ENCODE measurements at regions not wholly inside any gene's neighbourhood (a gene's known extent, or its start where the extent isn't known, plus 50 kb on each side); places are given as distances from the start of the nearest gene placed in this dataset.

DNA sequence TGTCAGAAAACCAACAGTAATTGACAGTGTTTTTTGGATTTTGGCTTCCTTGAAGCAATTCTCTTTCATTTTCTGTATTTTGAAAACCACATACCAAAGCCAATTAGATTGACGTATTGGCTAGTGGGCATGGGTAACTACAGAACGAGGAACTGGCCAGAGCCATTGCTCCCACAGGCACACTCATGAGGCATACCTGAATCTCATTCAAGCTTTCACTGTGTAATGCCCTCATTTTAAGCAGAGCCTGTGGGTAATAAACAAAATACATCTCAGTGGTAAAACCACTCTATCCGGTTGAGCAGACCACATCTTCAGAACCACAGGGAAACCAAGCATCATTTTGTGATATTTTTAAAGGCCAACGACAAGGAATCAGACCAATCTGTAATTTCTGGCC lies 394.1 kb downstream of the ZNF608 start:
- no peak for DNase-seq
- ATAC-seq, result no peak
- no peaks in the 10 kb centered on the region for H3K4me1 ChIP-seq
- 84 to 90% methylated on average over 4 of the region's 4 CpGs for WGBS, 2 donors
- TF ChIP-seq, protein P1, sequence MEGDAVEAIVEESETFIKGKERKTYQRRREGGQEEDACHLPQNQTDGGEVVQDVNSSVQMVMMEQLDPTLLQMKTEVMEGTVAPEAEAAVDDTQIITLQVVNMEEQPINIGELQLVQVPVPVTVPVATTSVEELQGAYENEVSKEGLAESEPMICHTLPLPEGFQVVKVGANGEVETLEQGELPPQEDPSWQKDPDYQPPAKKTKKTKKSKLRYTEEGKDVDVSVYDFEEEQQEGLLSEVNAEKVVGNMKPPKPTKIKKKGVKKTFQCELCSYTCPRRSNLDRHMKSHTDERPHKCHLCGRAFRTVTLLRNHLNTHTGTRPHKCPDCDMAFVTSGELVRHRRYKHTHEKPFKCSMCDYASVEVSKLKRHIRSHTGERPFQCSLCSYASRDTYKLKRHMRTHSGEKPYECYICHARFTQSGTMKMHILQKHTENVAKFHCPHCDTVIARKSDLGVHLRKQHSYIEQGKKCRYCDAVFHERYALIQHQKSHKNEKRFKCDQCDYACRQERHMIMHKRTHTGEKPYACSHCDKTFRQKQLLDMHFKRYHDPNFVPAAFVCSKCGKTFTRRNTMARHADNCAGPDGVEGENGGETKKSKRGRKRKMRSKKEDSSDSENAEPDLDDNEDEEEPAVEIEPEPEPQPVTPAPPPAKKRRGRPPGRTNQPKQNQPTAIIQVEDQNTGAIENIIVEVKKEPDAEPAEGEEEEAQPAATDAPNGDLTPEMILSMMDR (IDR thresholded peaks at IDR 0.05), result no peak
- no peak for FAIRE-seq
- no peak overlapping the region for H3K4me3 ChIP-seq
- H3K9me3 ChIP-seq, result no peaks in the 10 kb centered on the region
- no peaks in the 10 kb centered on the region for H3K27me3 ChIP-seq
- no peaks in the 10 kb centered on the region for H3K36me3 ChIP-seq
- no peak overlapping the region for H3K27ac ChIP-seq
- intact Hi-C loops (cut with DNase I), result no loop called here

DNA sequence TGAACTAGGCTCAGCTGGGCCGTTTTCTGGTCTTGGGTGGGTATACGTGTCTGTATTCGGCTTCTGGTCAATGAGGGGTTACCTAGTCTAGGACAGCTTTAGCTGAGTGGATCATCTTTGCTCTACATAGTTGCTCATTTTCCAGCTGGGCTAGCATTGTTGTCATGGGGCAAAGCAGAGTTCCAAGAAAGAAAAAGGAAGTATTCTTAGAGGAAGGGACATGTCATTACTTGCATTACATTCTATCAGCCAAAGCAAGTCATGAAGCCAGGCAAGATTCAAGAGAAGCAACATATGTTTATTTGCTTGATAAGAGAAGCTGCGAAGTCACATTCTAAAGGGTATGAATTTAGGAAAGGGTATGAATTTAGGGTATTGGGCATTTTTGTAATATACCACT lies 396.5 kb downstream of the ZNF608 start:
- H3K27me3 ChIP-seq, result no peaks in the 10 kb centered on the region
- H3K27ac ChIP-seq, result no peak overlapping the region
- no peaks in the 10 kb centered on the region for H3K4me1 ChIP-seq
- ATAC-seq, result no peak
- intact Hi-C loops (cut with DNase I), result no loop called here
- no peaks in the 10 kb centered on the region for H3K36me3 ChIP-seq
- TF ChIP-seq, protein P1 (IDR thresholded peaks at IDR 0.05), result no peak
- no peak for DNase-seq
- no peak overlapping the region for H3K4me3 ChIP-seq
- H3K9me3 ChIP-seq, result no peaks in the 10 kb centered on the region
- 92 to 93% methylated on average over 4 of the region's 4 CpGs for WGBS, 2 donors
- no peak for FAIRE-seq

DNA sequence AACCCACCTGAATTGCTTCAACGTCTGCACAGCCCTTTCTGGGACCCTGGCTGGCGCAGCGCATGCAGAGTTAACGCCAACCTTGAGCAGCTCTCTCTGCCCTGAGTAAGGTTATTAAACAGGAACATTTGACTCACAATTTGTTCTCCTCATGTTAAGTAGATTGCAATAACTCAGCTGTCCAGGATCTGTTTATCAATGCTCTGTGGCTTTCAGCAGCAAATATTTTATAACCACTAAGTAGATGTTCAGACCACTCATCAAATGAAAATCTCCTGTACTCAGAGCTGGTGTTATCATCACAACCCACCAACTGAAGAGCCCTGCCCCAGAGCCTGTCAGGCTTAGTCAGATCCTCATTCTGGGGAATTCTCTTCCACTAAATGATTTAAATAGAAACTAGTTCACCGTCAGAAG lies 403.0 kb downstream of the ZNF608 start:
- H3K4me3 ChIP-seq, result no peak overlapping the region
- intact Hi-C loops (cut with DNase I), result no loop called here
- no peaks in the 10 kb centered on the region for H3K9me3 ChIP-seq
- ATAC-seq, result peak in 3 of 4 donors; percentile 31 to 39 (median 35)
- H3K4me1 ChIP-seq, result peaks cover 0 to 10% (median 8%) of the 10 kb centered on the region in 3 donors
- H3K27ac ChIP-seq, result no peak overlapping the region
- DNase-seq, result no peak
- FAIRE-seq, result no peak
- H3K36me3 ChIP-seq, result no peaks in the 10 kb centered on the region
- TF ChIP-seq, protein P1 (IDR thresholded peaks at IDR 0.05), result no peak
- 89 to 91% methylated on average over 5 of the region's 5 CpGs for WGBS, 2 donors
- no peaks in the 10 kb centered on the region for H3K27me3 ChIP-seq

DNA sequence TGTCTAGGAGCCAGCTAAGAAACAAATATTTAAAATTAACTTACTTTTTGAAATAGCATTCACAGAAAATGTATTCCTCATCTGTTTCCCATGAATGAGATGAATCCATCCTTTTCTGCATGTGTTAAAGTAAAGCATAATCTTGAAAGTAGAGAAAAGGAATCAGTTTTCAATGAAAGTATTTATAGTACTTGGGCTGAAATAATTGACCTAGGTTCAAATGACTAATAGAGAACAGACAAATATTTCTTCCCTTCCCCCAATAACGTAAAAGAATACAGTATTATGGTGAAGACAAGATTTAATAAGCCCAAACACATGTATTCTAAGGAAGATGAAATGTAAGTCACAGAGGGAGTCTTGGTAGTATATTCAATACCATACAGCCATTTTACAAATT lies 403.5 kb downstream of the ZNF608 start:
- peaks cover 0 to 10% (median 8%) of the 10 kb centered on the region in 3 donors for H3K4me1 ChIP-seq
- no peaks in the 10 kb centered on the region for H3K27me3 ChIP-seq
- no peak overlapping the region for H3K27ac ChIP-seq
- TF ChIP-seq, protein P1 (IDR thresholded peaks at IDR 0.05), result no peak
- no peaks in the 10 kb centered on the region for H3K36me3 ChIP-seq
- H3K9me3 ChIP-seq, result no peaks in the 10 kb centered on the region
- H3K4me3 ChIP-seq, result no peak overlapping the region
- FAIRE-seq, result no peak
- intact Hi-C loops (cut with DNase I), result no loop called here
- 79 to 88% methylated on average over 1 of the region's 1 CpG for WGBS, 2 donors
- no peak for ATAC-seq
- no peak for DNase-seq

DNA sequence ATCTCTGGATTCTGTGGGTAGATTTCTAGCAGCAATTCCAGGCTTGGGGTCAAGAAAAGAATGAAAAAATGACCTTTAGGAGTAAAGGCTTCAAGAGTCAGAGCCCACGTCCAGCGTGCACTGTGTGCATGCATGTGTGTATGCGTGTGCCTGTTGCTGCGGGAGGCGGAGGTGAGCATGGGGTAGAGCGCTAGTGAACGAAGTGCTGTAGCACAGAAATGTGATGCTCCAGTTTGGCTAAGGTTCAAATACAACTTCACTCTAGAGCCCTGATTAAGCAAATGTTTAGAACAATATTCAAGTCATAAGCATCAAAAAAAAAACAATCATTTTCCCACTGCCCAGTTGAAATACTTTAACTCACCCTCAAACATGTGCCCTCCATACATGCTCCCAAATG lies 403.9 kb downstream of the ZNF608 start:
- 90 to 97% methylated on average over 7 of the region's 7 CpGs for WGBS, 2 donors
- DNase-seq, result no peak
- Histone ChIP-seq H3K9me3 (no peaks in the 10 kb centered on the region), H3K4me3 (no peak overlapping the region), H3K27ac (no peak overlapping the region), H3K36me3 (no peaks in the 10 kb centered on the region), H3K27me3 (no peaks in the 10 kb centered on the region), H3K4me1 (peaks cover 0 to 10% (median 8%) of the 10 kb centered on the region in 3 donors)
- TF ChIP-seq, protein P1 (IDR thresholded peaks at IDR 0.05), result no peak
- intact Hi-C loops (cut with DNase I), result no loop called here
- no peak for FAIRE-seq
- peak in 2 of 4 donors; percentile 17 to 32 for ATAC-seq
